Ovary (tissue), 7 donors: ENCODE measurements at regions not wholly inside any gene's neighbourhood (a gene's known extent, or its start where the extent isn't known, plus 50 kb on each side); places are given as distances from the start of the nearest gene placed in this dataset.

Experiments
- DNase-seq, 5 donors: peaks; one replicate each; pipeline ENCODE4 v3.0.0-alpha.2; 2019 to 2020
- H3K27ac ChIP-seq, 2 donors: fragments of 200-600 bp; one replicate each; pipeline versions ENCODE4 v1.5.1 to v1.8.0; 2019 to 2022
- H3K27me3 ChIP-seq: fragments of 200-600 bp; one replicate; pipeline ENCODE4 v1.8.0; 2022
- H3K36me3 ChIP-seq: fragments of 200-600 bp; sonication (generic); one replicate; pipeline ENCODE4 v1.5.1; 2019
- H3K4me1 ChIP-seq: one replicate; pipeline ENCODE4 v1.8.1; 2013; ENCODE audit warnings: mild to moderate bottlenecking, moderate library complexity; ENCODE audit not compliant: insufficient read depth
- H3K4me3 ChIP-seq: fragments of 200-600 bp; sonication (generic); one replicate; pipeline ENCODE4 v1.5.1; 2017
- H3K9me3 ChIP-seq, 2 donors: fragments of 200-600 bp in 1 of 2; sonication (generic) in 1 of 2; one replicate each; pipeline versions ENCODE4 v1.5.1 to v1.8.1; 2013 to 2019; ENCODE audit warnings: mild to moderate bottlenecking in 1 of 2, moderate library complexity in 1 of 2
- EP300 ChIP-seq: sonication (generic); formaldehyde crosslinking; IDR thresholded peaks from one replicate; pipeline ENCODE4 v1.6.1; 2017; ENCODE audit warnings: antibody characterized with exemption
- POLR2A ChIP-seq: fragments of 450-650 bp; IDR thresholded peaks from one replicate; pipeline ENCODE4 v1.6.1; 2017; ENCODE audit warnings: antibody characterized with exemption, mild to moderate bottlenecking, moderate library complexity
- WGBS, 3 donors: extraction: QIAGEN DNeasy Blood & Tissue Kit in 1 of 3; methylation state at CpG; one replicate each; pipeline versions ENCODE4 v1.1.5 to v1.1.7; 2013 to 2017; 5-methylcytosine and 5-hydroxymethylcytosine counted together
- intact Hi-C, 4 donors: fragments of 100-400 bp; cut with DNase I; formaldehyde crosslinking; loops; one replicate each; pipeline versions ENCODE4 v1.11.0 to v1.15.1; 2022 to 2023
- TF ChIP-seq, protein P1 (sequence below), 3 donors: fragments of 450-650 bp in 2 of 3; fragments of 200-600 bp in 1 of 3; IDR thresholded peaks; one replicate each; pipeline versions ENCODE4 v1.5.1 to v1.8.0; 2016 to 2022; ENCODE audit warnings: antibody characterized with exemption in 3 of 3, mild to moderate bottlenecking in 1 of 3
- donor health status: DM: no; HTN: no; CAD: no; lungs with moderate emphysema.
- donor health status: DM: no; HTN: no; CAD: no.
- donor health status: Bipolar disorder and iron deficiency.
- donor health status: DM: no; HTN: no; CAD: no.
- donor health status: DM: yes; HTN: yes; CAD: no.

DNA sequence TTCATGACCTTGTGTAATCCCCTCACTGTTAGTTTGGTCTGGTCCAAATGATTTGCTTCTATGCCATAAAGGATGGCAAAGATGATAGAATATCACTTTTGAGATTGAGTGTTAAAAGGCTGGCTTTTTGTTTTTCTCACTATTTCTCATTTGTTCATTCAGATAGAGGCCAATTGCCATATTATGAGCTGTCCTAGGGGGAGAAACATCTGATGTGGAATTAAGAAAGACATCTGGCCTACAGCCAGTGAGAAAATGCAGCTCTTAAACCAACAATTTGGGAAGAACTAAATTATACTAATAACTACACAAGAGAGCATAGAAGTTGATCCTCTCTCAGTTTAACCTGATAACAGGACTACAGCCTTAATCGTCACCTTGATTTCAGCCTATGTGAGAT, 1668.6 kb downstream of the GRIK2 start:
- no peak for TF ChIP-seq POLR2A
- TF ChIP-seq, protein P1, sequence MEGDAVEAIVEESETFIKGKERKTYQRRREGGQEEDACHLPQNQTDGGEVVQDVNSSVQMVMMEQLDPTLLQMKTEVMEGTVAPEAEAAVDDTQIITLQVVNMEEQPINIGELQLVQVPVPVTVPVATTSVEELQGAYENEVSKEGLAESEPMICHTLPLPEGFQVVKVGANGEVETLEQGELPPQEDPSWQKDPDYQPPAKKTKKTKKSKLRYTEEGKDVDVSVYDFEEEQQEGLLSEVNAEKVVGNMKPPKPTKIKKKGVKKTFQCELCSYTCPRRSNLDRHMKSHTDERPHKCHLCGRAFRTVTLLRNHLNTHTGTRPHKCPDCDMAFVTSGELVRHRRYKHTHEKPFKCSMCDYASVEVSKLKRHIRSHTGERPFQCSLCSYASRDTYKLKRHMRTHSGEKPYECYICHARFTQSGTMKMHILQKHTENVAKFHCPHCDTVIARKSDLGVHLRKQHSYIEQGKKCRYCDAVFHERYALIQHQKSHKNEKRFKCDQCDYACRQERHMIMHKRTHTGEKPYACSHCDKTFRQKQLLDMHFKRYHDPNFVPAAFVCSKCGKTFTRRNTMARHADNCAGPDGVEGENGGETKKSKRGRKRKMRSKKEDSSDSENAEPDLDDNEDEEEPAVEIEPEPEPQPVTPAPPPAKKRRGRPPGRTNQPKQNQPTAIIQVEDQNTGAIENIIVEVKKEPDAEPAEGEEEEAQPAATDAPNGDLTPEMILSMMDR (IDR thresholded peaks at IDR 0.05) = no peak
- no peaks in the 10 kb centered on the region for H3K4me1 ChIP-seq
- no peaks in the 10 kb centered on the region for H3K36me3 ChIP-seq
- no peak overlapping the region for H3K27ac ChIP-seq
- H3K4me3 ChIP-seq = no peak overlapping the region
- DNase-seq = no peak
- intact Hi-C loops = no loop called here
- no peaks in the 10 kb centered on the region for H3K27me3 ChIP-seq
- H3K9me3 ChIP-seq = no peaks in the 10 kb centered on the region
- 57 to 62% (median 61%) methylated on average over 1 of the region's 1 CpG for WGBS, 3 donors

DNA sequence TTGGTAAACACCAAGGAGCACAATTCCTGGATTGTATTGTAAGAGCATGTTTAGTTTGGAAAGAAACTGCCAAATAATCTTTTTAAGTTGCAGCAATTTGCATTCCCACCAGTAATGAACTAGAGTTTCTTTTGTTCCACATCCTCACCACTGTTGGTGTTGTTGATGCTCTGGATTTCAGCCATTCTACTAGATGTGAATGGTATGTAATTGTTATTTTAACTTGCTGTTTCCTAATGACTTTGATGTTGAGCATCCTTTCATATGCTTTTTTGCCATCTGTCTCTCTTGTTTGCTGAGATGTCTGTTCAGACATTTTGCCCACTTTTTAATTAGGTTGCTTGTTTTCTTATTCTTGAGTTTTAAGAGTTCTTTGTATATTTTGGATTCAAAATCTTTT, 1654.1 kb downstream of the GRIK2 start:
- TF ChIP-seq, protein P1 (IDR thresholded peaks at IDR 0.05) = no peak
- TF ChIP-seq EP300 (no peak), POLR2A (no peak)
- intact Hi-C loops = no loop called here
- Histone ChIP-seq H3K4me1 (no peaks in the 10 kb centered on the region), H3K9me3 (no peaks in the 10 kb centered on the region), H3K27ac (no peak overlapping the region), H3K4me3 (no peak overlapping the region), H3K27me3 (no peaks in the 10 kb centered on the region), H3K36me3 (no peaks in the 10 kb centered on the region)
- DNase-seq = no peak

DNA sequence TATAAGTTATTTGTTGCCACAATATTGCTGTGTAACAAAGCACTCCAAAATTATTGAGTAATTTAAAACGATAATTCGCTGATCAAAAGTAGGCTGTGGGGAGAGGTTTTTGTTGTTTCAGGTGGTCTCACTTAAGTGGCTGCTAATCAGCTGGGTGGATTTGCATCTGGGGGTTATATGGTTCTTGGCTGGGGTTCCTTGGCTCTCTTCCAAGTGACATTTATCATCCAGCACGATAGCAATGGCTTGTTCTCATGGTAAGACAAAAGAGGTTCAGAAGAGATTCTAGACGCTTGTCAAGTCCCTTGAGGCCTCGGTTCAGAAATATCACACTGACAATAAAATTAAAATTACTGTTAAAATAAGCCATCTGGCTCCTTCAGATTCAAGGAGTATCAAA, 1648.8 kb downstream of the GRIK2 start:
- intact Hi-C loops = no loop called here
- WGBS, 3 donors = 33 to 37% (median 37%) methylated on average over 5 of the region's 5 CpGs
- Histone ChIP-seq H3K27me3 (no peaks in the 10 kb centered on the region), H3K27ac (no peak overlapping the region), H3K4me1 (no peaks in the 10 kb centered on the region), H3K9me3 (no peaks in the 10 kb centered on the region), H3K4me3 (no peak overlapping the region), H3K36me3 (no peaks in the 10 kb centered on the region)
- DNase-seq = no peak
- TF ChIP-seq EP300 (no peak), POLR2A (no peak)
- TF ChIP-seq, protein P1 (IDR thresholded peaks at IDR 0.05) = no peak

DNA sequence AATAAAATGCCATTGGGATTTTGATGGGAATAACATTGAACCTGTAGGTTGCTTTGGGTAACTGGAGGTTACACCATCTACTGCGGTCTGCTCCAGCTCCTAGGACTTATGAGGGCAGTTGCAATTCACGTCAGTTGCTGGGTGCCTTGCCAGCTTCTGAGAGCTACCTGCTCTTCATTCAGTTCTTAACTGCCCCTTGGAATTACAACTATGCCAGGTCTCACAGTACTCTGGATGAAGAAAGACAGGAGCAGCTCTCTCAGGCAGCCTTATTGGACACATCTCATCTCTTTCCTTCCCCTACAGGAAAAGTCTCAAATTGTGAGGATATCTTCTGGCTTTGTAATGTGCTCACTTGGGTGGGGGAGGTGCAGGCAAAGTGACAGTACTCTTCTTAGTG, 1643.3 kb downstream of the GRIK2 start:
- TF ChIP-seq POLR2A (no peak), EP300 (no peak)
- TF ChIP-seq, protein P1 (IDR thresholded peaks at IDR 0.05) = no peak
- H3K36me3 ChIP-seq = no peaks in the 10 kb centered on the region
- H3K27me3 ChIP-seq = no peaks in the 10 kb centered on the region
- H3K27ac ChIP-seq = no peak overlapping the region
- no peak for DNase-seq
- H3K4me3 ChIP-seq = no peak overlapping the region
- no peaks in the 10 kb centered on the region for H3K4me1 ChIP-seq
- 73 to 80% (median 77%) methylated on average over 2 of the region's 2 CpGs for WGBS, 3 donors
- H3K9me3 ChIP-seq = no peaks in the 10 kb centered on the region
- intact Hi-C loops = no loop called here
